ENCODE measurements at regions not wholly inside any gene's neighbourhood (a gene's known extent, or its start where the extent isn't known, plus 50 kb on each side); places are given as distances from the start of the nearest gene placed in this dataset.

DNA sequence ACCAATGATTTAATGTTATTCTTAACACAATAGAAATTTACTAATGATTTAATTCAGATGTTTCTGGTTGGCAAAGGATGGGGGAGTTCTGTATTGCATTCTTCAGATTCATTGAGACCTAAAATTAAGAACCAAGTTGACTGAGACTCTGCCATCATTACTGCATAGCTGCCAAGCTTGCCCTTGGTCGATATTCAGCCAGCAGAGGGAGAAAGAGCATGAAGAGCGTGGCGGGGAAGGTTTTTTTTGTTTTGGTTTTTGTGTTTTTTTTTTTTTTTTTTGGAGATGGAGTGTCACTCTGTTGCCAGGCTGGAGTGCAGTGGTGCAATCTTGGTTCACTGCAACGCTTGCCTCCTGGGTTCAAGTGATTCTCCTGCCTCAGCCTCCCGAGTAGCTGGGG, 659.4 kb upstream of the EEF2KMT start:
- no peaks in the 10 kb centered on the region for H4K20me1 ChIP-seq (ENCODE audit: insufficient read depth, low read length)
- peaks cover 0 to 8% of the 10 kb centered on the region in 2 experiments; a peak in 2 of 5 replicates for H3K27me3 ChIP-seq (ENCODE audit: control insufficient read depth in 1 of 2, insufficient read depth in 2 of 2, low read length in 2 of 2)
- CTCF ChIA-PET (ENCODE audit: low intra/inter-chr PET ratio, low total read pairs), result no interaction called here
- no TSS peak for BruUV-seq (replicated peaks)
- no peaks in the 10 kb centered on the region for H3K79me2 ChIP-seq (ENCODE audit: insufficient read depth, low read length)
- POLR2A ChIA-PET, result no interaction called here
- H3K36me3 ChIP-seq (replicated peaks in 1 of 2; ENCODE audit: control insufficient read depth in 1 of 2, insufficient read depth in 2 of 2, low read length in 2 of 2), result no peaks in the 10 kb centered on the region
- WGBS (ENCODE audit: low lambda C conversion rate), result under 1% methylated on average over 5 of the region's 5 CpGs
- no peak for FAIRE-seq
- H3K27ac ChIP-seq (ENCODE audit: extremely low read length, insufficient read depth, low read length), result no peak overlapping the region
- intact Hi-C loops (cut with micrococcal nuclease; ENCODE audit: unreplicated experiment), result no loop called here
- H3K4me1 ChIP-seq (ENCODE audit: insufficient read depth, low read length), result no peaks in the 10 kb centered on the region
- TF ChIP-seq ZNF451 (CRISPR knock-in tag; IDR thresholded peaks at IDR 0.05) (no peak), HOXD1 (CRISPR knock-in tag; IDR thresholded peaks at IDR 0.05) (no peak), FOXO1 (CRISPR knock-in tag; IDR thresholded peaks at IDR 0.05) (no peak), GTF3A (CRISPR knock-in tag; conservative IDR thresholded peaks at IDR 0.05) (no peak), MTF1 (CRISPR knock-in tag; IDR thresholded peaks at IDR 0.05) (no peak), PTBP1 (IDR thresholded peaks at IDR 0.05; ENCODE audit: low read depth, low read length, poor library complexity, severe bottlenecking) (no peak), BORCS8-MEF2B (CRISPR knock-in tag; IDR thresholded peaks at IDR 0.05) (no peak), RORA (CRISPR knock-in tag; IDR thresholded peaks at IDR 0.05) (no peak), TEAD3 (CRISPR knock-in tag; optimal IDR thresholded peaks at IDR 0.05; ENCODE audit: borderline replicate concordance) (no peak), ZNF460 (CRISPR knock-in tag; IDR thresholded peaks at IDR 0.05; ENCODE audit: borderline replicate concordance) (no peak), PRPF4 (IDR thresholded peaks at IDR 0.05; ENCODE audit: low read depth, low read length, poor library complexity, severe bottlenecking) (no peak), FOXK2 (IDR thresholded peaks at IDR 0.05) (no peak), ZNF33A (CRISPR knock-in tag; IDR thresholded peaks at IDR 0.05; ENCODE audit: borderline replicate concordance) (no peak), WIZ (CRISPR knock-in tag; IDR thresholded peaks at IDR 0.05) (no peak), ZSCAN22 (CRISPR knock-in tag; IDR thresholded peaks at IDR 0.05) (no peak)
- TF ChIP-seq, protein P1, sequence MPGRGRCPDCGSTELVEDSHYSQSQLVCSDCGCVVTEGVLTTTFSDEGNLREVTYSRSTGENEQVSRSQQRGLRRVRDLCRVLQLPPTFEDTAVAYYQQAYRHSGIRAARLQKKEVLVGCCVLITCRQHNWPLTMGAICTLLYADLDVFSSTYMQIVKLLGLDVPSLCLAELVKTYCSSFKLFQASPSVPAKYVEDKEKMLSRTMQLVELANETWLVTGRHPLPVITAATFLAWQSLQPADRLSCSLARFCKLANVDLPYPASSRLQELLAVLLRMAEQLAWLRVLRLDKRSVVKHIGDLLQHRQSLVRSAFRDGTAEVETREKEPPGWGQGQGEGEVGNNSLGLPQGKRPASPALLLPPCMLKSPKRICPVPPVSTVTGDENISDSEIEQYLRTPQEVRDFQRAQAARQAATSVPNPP (CRISPR knock-in tag; IDR thresholded peaks at IDR 0.05), result no peak
- TF ChIP-seq, protein P2, sequence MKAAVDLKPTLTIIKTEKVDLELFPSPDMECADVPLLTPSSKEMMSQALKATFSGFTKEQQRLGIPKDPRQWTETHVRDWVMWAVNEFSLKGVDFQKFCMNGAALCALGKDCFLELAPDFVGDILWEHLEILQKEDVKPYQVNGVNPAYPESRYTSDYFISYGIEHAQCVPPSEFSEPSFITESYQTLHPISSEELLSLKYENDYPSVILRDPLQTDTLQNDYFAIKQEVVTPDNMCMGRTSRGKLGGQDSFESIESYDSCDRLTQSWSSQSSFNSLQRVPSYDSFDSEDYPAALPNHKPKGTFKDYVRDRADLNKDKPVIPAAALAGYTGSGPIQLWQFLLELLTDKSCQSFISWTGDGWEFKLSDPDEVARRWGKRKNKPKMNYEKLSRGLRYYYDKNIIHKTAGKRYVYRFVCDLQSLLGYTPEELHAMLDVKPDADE (CRISPR knock-in tag; IDR thresholded peaks at IDR 0.05), result no peak
- no peaks in the 10 kb centered on the region for H3K9me3 ChIP-seq (ENCODE audit: low read length)
- no peak for DNase-seq (ENCODE audit: low spot score)
- no peak for ATAC-seq
- H3K4me3 ChIP-seq (replicated peaks in 1 of 3; ENCODE audit: insufficient read depth in 1 of 3, low read depth in 2 of 3, low read length in 3 of 3), result no peak overlapping the region
- in situ Hi-C loops (cut with HindIII; ENCODE audit: extremely low pct_ligation_motif_present, low pct_unique_long_range_greater_than_20kb), result no loop called here
- H3K9ac ChIP-seq (ENCODE audit: insufficient read depth, low read depth, low read length), result no peak overlapping the region
- no peak overlapping the region for H2AFZ ChIP-seq (ENCODE audit: low read length)
- no peak overlapping the region for H3K4me2 ChIP-seq (ENCODE audit: low read depth, low read length)

Measured in HepG2 (cell line).